ENCODE measurements at regions not wholly inside any gene's neighbourhood (a gene's known extent, or its start where the extent isn't known, plus 50 kb on each side); places are given as distances from the start of the nearest gene placed in this dataset.

DNA sequence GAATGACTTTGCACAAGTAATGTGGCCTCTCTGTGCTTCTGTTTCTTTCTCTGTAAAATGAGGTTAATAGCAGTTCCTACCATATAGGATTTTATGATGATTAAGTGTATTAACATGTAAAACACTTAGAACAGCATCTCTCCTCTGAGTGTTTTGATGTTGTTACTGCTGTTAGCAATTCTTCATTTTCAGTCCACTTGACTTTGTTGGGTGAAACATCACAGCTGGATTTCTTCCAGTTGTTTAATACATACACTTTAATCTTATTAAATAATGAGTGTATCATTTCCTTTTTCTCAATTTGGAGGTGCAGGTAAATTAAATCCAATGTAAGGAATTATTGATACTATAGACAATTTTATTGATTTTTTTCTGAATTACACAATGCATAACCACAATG, 113.6 kb downstream of the KDR start:
- POLR2A ChIA-PET = no interaction called here
- in situ Hi-C loops (cut with HindIII; ENCODE audit: low pct_unique_long_range_greater_than_20kb, low sequenced_read_pairs) = no loop called here

DNA sequence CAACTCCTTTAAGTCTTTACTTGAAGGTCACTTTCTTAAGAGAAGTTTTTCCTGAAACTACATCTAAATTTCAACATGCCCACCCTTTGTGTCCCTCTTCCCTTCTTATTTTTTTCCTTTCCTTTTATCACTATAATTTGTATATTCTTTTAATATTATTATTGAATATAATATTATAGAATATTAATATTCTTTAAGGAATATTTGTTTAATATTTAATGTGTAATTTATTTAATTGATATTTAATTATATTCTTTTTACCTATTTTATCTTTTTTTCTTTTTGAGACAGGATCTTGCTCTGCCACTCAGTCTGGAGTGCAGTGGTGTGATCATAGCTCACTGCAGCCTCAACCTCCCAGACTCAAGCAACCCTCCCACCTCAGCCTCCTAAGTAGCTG, 114.8 kb downstream of the KDR start:
- no peak overlapping the region for H3K4me3 ChIP-seq (ENCODE audit: low read depth in 2 of 2, low read length in 2 of 2)
- no peaks in the 10 kb centered on the region for H3K4me1 ChIP-seq (ENCODE audit: control insufficient read depth, insufficient read depth, low read length)
- TF ChIP-seq SIN3A (IDR thresholded peaks at IDR 0.05; ENCODE audit: borderline replicate concordance, insufficient read depth, low read depth, low read length) (no peak), TCF7L2 (IDR thresholded peaks at IDR 0.05; ENCODE audit: low read depth, low read length) (no peak), POLR2AphosphoS5 (IDR thresholded peaks at IDR 0.05; ENCODE audit: low read depth, low read length) (no peak)
- TF ChIP-seq, protein P1, sequence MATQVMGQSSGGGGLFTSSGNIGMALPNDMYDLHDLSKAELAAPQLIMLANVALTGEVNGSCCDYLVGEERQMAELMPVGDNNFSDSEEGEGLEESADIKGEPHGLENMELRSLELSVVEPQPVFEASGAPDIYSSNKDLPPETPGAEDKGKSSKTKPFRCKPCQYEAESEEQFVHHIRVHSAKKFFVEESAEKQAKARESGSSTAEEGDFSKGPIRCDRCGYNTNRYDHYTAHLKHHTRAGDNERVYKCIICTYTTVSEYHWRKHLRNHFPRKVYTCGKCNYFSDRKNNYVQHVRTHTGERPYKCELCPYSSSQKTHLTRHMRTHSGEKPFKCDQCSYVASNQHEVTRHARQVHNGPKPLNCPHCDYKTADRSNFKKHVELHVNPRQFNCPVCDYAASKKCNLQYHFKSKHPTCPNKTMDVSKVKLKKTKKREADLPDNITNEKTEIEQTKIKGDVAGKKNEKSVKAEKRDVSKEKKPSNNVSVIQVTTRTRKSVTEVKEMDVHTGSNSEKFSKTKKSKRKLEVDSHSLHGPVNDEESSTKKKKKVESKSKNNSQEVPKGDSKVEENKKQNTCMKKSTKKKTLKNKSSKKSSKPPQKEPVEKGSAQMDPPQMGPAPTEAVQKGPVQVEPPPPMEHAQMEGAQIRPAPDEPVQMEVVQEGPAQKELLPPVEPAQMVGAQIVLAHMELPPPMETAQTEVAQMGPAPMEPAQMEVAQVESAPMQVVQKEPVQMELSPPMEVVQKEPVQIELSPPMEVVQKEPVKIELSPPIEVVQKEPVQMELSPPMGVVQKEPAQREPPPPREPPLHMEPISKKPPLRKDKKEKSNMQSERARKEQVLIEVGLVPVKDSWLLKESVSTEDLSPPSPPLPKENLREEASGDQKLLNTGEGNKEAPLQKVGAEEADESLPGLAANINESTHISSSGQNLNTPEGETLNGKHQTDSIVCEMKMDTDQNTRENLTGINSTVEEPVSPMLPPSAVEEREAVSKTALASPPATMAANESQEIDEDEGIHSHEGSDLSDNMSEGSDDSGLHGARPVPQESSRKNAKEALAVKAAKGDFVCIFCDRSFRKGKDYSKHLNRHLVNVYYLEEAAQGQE (IDR thresholded peaks at IDR 0.05; ENCODE audit: insufficient read depth in 1 of 2, low read depth in 2 of 2, low read length in 1 of 2) = no peak
- TF ChIP-seq, protein P2, sequence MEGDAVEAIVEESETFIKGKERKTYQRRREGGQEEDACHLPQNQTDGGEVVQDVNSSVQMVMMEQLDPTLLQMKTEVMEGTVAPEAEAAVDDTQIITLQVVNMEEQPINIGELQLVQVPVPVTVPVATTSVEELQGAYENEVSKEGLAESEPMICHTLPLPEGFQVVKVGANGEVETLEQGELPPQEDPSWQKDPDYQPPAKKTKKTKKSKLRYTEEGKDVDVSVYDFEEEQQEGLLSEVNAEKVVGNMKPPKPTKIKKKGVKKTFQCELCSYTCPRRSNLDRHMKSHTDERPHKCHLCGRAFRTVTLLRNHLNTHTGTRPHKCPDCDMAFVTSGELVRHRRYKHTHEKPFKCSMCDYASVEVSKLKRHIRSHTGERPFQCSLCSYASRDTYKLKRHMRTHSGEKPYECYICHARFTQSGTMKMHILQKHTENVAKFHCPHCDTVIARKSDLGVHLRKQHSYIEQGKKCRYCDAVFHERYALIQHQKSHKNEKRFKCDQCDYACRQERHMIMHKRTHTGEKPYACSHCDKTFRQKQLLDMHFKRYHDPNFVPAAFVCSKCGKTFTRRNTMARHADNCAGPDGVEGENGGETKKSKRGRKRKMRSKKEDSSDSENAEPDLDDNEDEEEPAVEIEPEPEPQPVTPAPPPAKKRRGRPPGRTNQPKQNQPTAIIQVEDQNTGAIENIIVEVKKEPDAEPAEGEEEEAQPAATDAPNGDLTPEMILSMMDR (IDR thresholded peaks at IDR 0.05) = no peak
- H3K27ac ChIP-seq (ENCODE audit: low read length) = no peak overlapping the region
- no peaks in the 10 kb centered on the region for H3K36me3 ChIP-seq (ENCODE audit: control insufficient read depth, insufficient read depth, low read length)
- in situ Hi-C loops (cut with HindIII; ENCODE audit: low pct_unique_long_range_greater_than_20kb, low sequenced_read_pairs) (no loop called here), intact Hi-C loops (cut with micrococcal nuclease; ENCODE audit: unreplicated experiment) (no loop called here)
- no TSS peak for BruUV-seq (replicated peaks)
- ChIA-PET POLR2A (no interaction called here), CTCF (no interaction called here)
- no peak for DNase-seq (ENCODE audit: low read depth, low spot score)
- no peak for ATAC-seq
- no peaks in the 10 kb centered on the region for H3K9me3 ChIP-seq (ENCODE audit: control insufficient read depth, insufficient read depth, low read depth, low read length)
- no peaks in the 10 kb centered on the region for H3K27me3 ChIP-seq (ENCODE audit: control insufficient read depth, insufficient read depth, low read length)

More for the DNA sequence above, 113.6 kb downstream of the KDR start:
- Histone ChIP-seq H3K36me3 (ENCODE audit: control insufficient read depth, insufficient read depth, low read length) (no peaks in the 10 kb centered on the region), H3K4me1 (ENCODE audit: control insufficient read depth, insufficient read depth, low read length) (no peaks in the 10 kb centered on the region), H3K9me3 (ENCODE audit: control insufficient read depth, insufficient read depth, low read depth, low read length) (no peaks in the 10 kb centered on the region), H3K27ac (ENCODE audit: low read length) (no peak overlapping the region), H3K4me3 (ENCODE audit: low read depth in 2 of 2, low read length in 2 of 2) (no peak overlapping the region), H3K27me3 (ENCODE audit: control insufficient read depth, insufficient read depth, low read length) (no peaks in the 10 kb centered on the region)
- ATAC-seq = no peak
- intact Hi-C loops (cut with micrococcal nuclease; ENCODE audit: unreplicated experiment) = no loop called here
- CTCF ChIA-PET = no interaction called here
- BruUV-seq (replicated peaks) = no TSS peak
- no peak for DNase-seq (ENCODE audit: low read depth, low spot score)
- no peak for TF ChIP-seq SIN3A (IDR thresholded peaks at IDR 0.05; ENCODE audit: borderline replicate concordance, insufficient read depth, low read depth, low read length)
- no peak for TF ChIP-seq POLR2AphosphoS5 (IDR thresholded peaks at IDR 0.05; ENCODE audit: low read depth, low read length)
- TF ChIP-seq, protein P2 (IDR thresholded peaks at IDR 0.05) = no peak
- no peak for TF ChIP-seq TCF7L2 (IDR thresholded peaks at IDR 0.05; ENCODE audit: low read depth, low read length)
- TF ChIP-seq, protein P1 (IDR thresholded peaks at IDR 0.05; ENCODE audit: insufficient read depth in 1 of 2, low read depth in 2 of 2, low read length in 1 of 2) = no peak

All from Panc1 (cell line).